RWPE1 (cell line): ENCODE measurements at regions not wholly inside any gene's neighbourhood (a gene's known extent, or its start where the extent isn't known, plus 50 kb on each side); places are given as distances from the start of the nearest gene placed in this dataset.

Experiments used
- CTCF ChIA-PET: fragments of 350-600 bp; sonication (Branson Sonifier 250); formaldehyde crosslinking; extraction: SDS; loops from one replicate; lab custom pipeline; 2021; lab: Yijun Ruan, JAX
- POLR2A ChIA-PET: fragments of 400-600 bp; formaldehyde crosslinking; extraction: SDS; loops from one replicate; lab custom pipeline; 2020; ENCODE audit warnings: antibody characterized with exemption; ENCODE audit not compliant: low non-redundant PET; lab: Yijun Ruan, JAX
- DNase-seq: peaks from one replicate; pipeline ENCODE4 v3.0.0; 2012; ENCODE audit warnings: low spot score
- H3K27ac ChIP-seq: fragments of 450-650 bp; 2 replicates; pipeline ENCODE4 v1.5.1; 2017
- CTCF ChIP-seq: fragments of 450-650 bp; conservative IDR thresholded peaks from 2 replicates; pipeline ENCODE4 v1.5.1; 2017; ENCODE audit warnings: low read depth, mild to moderate bottlenecking

- no peak for TF ChIP-seq CTCF
- ChIA-PET CTCF (no interaction called here), POLR2A (no interaction called here)
- DNase-seq = no peak
- H3K27ac ChIP-seq = no peak overlapping the region
These were observed 158.3 kb upstream of the TAPT1 start for GRCh38 chr4:16384576-16384975.

DNA sequence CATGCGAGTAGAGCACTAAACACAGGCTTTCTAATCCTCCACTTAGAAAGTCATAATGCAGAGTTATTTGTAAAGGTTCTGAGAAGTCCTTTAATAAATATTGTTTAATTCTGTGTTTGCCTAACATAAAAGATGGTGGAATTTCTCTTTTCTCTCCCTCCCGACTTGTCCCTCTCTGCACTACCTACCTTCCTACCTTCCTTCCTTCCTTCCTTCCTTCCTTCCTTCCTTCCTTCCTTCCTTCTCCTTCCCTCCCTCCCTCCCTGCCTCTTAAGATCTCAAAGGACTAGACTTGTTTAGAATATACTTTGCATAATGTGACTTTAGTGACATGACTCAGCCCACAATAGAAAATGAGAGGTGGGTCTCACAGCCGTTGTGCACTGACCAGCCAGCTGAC lies 156.3 kb upstream of the TAPT1 start:
- DNase-seq = no peak
- no peak overlapping the region for H3K27ac ChIP-seq
- POLR2A ChIA-PET = no interaction called here
- no peak for TF ChIP-seq CTCF
- CTCF ChIA-PET = no interaction called here

DNA sequence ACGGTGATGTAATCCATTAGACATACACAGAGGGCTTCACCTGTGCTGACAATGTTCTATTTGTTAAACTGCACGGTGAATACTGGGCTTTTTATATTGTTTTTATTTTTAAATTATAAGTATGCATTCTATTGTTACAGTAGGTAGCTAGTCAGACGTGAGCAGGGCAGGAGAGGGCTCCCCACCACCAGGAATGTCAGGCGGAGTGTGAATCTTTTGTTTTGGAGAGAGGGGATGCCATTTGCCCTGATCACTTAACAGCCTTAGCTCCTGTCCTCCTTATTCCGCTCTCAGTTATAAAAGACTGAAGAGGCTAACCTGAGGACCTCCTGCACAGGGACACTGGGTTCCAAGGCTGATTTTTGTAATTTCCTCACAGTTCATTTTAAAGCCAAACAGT lies 151.6 kb upstream of the TAPT1 start:
- no peak for TF ChIP-seq CTCF
- H3K27ac ChIP-seq = no peak overlapping the region
- ChIA-PET CTCF (no interaction called here), POLR2A (no interaction called here)
- DNase-seq = no peak

DNA sequence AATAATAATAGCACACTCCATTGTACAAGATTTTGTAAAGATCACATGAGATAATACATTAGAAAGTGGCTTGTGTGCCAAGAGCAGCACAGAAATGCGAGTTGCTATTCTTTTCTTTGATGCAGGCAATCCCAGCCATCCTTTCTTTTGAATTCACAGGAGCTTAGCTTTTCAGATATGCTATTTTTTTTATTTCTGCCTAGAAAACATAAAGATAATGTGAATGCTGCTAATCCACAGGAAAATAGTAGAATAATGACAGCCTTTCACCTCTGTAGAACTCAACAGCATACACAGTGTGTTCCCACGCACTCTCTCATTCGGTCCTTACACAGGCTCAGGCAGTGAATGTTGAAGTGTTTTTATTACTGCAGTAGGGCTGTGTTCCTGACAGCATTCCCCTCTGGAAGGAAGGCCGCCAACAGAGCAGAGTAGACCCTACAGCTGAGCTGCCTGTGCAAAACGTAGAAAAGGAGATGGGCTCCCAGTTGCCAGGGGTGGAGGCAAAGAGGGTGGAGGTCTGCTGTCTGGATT lies 138.8 kb upstream of the TAPT1 start:
- ChIA-PET POLR2A (no interaction called here), CTCF (no interaction called here)
- H3K27ac ChIP-seq = no peak overlapping the region
- no peak for DNase-seq
- no peak for TF ChIP-seq CTCF

DNA sequence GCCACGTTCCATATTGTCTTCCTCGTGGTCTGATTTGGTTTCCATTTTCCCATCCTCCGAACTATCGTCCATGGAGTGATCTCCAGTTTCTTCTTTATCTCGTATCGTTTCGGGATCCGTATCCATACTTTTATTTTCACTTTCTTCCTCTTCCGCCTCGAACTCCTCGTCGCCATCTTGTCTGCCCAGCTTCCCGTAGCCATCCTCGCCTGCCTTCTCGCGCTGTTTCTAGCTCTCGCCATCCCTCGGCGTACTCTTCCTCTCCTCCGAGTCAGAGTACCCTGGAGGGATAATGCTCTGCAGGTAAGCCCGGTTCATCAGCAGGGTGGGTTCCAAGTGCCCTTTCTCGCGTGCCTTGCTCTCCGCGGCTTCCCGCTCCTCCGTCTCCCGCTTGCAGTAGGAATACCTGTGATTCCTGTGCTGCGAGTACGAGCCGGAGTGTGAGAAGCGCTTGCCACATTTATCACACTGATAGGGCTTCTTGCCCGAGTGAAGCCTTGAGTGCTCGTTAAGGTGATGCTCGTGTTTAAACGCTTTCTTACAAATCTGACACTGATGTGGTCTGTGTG lies 134.5 kb upstream of the TAPT1 start:
- H3K27ac ChIP-seq = no peak overlapping the region
- no peak for TF ChIP-seq CTCF
- no peak for DNase-seq
- ChIA-PET POLR2A (no interaction called here), CTCF (no interaction called here)

DNA sequence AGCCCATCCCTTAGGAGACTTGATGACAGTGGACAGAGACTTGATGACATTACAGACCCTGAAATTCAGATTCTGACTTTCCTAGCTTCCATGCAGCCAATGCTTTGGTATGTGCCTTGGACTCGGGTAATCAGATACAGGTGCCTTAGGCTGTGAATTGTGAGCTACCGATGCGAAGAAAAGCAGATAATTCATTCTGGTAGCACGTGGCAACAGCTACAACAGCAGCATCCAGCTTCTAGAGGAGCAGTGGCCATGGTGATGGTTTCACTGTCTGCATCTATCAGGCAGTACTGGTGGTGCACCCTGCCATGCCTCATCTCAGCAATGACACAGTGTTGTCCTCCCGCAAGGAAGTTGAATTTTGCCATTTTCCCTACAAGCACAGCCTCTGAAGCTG lies 126.9 kb upstream of the TAPT1 start:
- TF ChIP-seq CTCF = no peak
- POLR2A ChIA-PET = no interaction called here
- CTCF ChIA-PET = no interaction called here
- H3K27ac ChIP-seq = no peak overlapping the region
- no peak for DNase-seq
